Midbrain (tissue), 1 donor: ENCODE measurements at regions not wholly inside any gene's neighbourhood (a gene's known extent, or its start where the extent isn't known, plus 50 kb on each side); places are given as distances from the start of the nearest gene placed in this dataset.
"Not testable (repeated sequence)": the region's sequence is repeated elsewhere in the genome, so short reads cannot be mapped to it uniquely, and the experiment has no call there.

Experiments
- DNase-seq: peaks from one replicate; lab custom pipeline; 2025; lab: John Stamatoyannopoulos, UW

GRCh38 chr6:76683985-76684384, 611.5 kb upstream of the IMPG1 start:
- DNase-seq = no peak

- DNase-seq = no peak
Observed at GRCh38 chr6:76682842-76683241, 610.4 kb upstream of the IMPG1 start.

- no peak for DNase-seq
Observed at GRCh38 chr6:76681781-76682180, 609.3 kb upstream of the IMPG1 start.

- no peak for DNase-seq
Observed at GRCh38 chr6:76677017-76677416, 604.6 kb upstream of the IMPG1 start.

GRCh38 chr6:76671751-76672150, 599.3 kb upstream of the IMPG1 start:
- no peak for DNase-seq

- no peak for DNase-seq
Observed at GRCh38 chr6:76644231-76644630, 571.8 kb upstream of the IMPG1 start.

- DNase-seq = no peak
Observed at GRCh38 chr6:76639941-76640340, 567.5 kb upstream of the IMPG1 start.

GRCh38 chr6:76634695-76635094, 562.2 kb upstream of the IMPG1 start:
- no peak for DNase-seq

GRCh38 chr6:76633259-76633658, 560.8 kb upstream of the IMPG1 start:
- no peak for DNase-seq

GRCh38 chr6:76631622-76632021, 559.2 kb upstream of the IMPG1 start:
- DNase-seq = no peak

- no peak for DNase-seq
Observed at GRCh38 chr6:76615395-76615794, 542.9 kb upstream of the IMPG1 start.

GRCh38 chr6:76612954-76613353, 540.5 kb upstream of the IMPG1 start:
- DNase-seq = no peak

- no peak for DNase-seq
Observed at GRCh38 chr6:76609160-76609559, 536.7 kb upstream of the IMPG1 start.

GRCh38 chr6:76594109-76594508, 521.6 kb upstream of the IMPG1 start:
- no peak for DNase-seq

GRCh38 chr6:76593668-76594067, 521.2 kb upstream of the IMPG1 start:
- DNase-seq = no peak

- no peak for DNase-seq
Observed at GRCh38 chr6:76592566-76592965, 520.1 kb upstream of the IMPG1 start.

- DNase-seq = no peak
Observed at GRCh38 chr6:76587271-76587670, 514.8 kb upstream of the IMPG1 start.

GRCh38 chr6:76584121-76584520, 511.7 kb upstream of the IMPG1 start:
- DNase-seq = no peak

GRCh38 chr6:76578746-76579145, 506.3 kb upstream of the IMPG1 start:
- no peak for DNase-seq

GRCh38 chr6:76574746-76575145, 502.3 kb upstream of the IMPG1 start:
- DNase-seq = no peak

GRCh38 chr6:76565932-76566331, 493.5 kb upstream of the IMPG1 start:
- no peak for DNase-seq

- not testable (repeated sequence) for DNase-seq
Observed at GRCh38 chr6:76562371-76562770, 489.9 kb upstream of the IMPG1 start.

GRCh38 chr6:76560851-76561755, 488.6 kb upstream of the IMPG1 start:
- DNase-seq = not testable (repeated sequence)

- DNase-seq = no peak
Observed at GRCh38 chr6:76553256-76553655, 480.8 kb upstream of the IMPG1 start.
